Fibroblast of skin of left biceps (primary cell): ENCODE measurements at regions not wholly inside any gene's neighbourhood (a gene's known extent, or its start where the extent isn't known, plus 50 kb on each side); places are given as distances from the start of the nearest gene placed in this dataset.

Experiments used
- DNase-seq, 2 experiments: peaks; one replicate each; pipeline ENCODE4 v3.0.0-alpha.2; 2013; ENCODE audit warnings: low read depth in 2 of 2

DNA sequence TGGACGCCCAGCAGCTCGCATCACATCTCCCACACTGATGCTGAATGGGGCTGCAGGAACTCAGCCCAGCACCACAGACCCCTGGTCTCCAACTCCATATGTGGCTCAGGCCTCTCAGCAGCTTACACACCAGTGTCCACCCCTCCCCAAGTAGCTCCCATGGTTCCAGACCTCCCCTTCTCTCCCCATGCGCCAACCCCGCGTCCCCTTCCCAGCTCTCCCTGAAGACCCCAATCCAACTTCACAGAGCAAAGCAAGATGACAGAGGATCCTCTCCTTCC lies 188.9 kb downstream of the SH3BP4 start:
- no peak for DNase-seq

DNA sequence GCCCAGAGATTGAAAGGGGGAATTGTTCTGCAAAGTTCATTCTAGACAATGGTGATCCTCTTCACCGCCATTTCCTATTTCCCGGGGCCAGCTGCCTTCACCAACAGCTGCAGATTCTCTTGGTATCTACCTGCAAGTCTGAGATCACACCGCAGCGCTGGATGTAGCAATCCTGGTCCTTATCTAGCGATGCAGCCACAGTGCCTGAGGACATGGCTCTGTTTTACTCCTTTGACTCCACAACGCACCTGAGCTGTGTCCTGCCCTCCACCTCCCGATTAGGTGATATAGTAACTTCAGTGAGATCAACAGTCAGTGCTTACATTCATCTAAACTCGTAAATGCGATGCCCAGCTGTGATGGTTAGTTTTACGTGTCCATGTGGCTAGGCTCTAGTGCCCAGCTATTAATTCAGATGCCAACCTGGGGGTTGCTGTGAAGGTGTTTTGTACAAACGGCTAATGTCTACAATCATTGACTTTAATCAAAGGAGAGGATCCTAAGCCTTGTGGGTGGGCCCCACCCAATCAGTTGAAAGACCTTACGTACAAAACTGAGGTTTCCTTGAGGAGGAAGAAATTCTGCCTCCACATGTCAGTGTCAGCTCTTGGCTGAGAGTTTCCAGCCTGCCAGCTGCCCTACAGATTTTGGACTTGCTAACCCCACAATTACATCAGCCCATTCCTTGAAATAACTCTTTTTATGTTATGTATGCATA lies 189.8 kb downstream of the SH3BP4 start:
- no peak for DNase-seq

DNA sequence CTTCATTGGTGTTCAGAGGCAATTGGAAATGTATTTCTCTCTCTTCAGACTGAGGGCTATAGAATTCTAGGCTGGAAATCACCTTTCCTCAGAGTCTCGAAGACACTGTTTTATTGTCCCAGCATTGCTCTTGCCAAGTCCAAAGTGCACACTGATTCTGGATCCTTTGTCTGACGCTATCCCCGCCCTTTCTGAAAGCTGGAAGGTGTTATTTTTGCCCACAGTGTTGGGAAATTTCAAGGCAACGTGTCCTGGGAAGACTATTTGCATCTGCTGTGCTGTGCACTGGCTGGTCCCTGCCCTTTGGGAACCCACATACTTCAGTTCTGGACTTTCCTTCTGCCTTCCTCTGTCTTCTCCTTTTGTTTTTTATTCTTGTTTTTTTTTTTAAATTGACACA lies 190.8 kb downstream of the SH3BP4 start:
- no peak for DNase-seq

DNA sequence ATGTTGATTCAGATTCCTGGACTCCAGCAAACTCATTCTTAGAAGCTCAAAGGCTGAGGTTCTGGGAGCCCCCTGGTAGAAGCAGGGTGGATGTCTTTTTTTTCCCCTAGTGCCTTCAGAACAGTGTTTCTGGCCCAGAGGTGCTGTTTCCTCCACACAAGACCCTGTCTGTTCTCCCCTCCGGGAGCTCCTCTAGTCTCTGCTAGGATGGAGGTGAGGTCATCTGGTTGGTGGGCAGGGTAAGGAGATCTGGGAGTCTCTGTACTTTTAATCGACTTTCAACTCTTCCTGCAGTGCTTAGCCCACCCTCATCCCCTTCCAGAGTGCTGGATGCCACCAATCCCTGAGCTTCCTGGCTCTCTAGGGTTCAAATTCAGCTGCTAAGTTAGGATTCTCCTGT lies 192.0 kb downstream of the SH3BP4 start:
- DNase-seq, result no peak

DNA sequence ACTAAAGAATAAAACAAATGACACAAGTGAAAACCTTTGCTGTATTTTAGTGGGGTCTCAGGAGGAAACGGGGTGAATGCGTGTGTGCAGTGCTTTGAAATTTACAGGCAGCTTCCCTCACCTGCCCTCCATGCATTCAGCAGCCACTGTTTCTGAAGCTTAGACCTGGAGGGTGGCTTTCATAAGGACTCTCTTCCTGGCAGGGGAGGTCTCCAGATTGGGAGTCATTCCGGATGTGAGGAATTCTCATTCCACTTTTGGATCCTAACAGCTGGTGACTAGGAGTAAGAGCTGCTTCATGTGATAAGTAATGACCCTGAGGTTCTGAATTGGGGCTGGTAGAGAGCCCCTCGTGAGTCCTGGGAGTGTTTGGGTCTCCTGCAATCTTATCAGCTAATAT lies 192.5 kb downstream of the SH3BP4 start:
- no peak for DNase-seq

DNA sequence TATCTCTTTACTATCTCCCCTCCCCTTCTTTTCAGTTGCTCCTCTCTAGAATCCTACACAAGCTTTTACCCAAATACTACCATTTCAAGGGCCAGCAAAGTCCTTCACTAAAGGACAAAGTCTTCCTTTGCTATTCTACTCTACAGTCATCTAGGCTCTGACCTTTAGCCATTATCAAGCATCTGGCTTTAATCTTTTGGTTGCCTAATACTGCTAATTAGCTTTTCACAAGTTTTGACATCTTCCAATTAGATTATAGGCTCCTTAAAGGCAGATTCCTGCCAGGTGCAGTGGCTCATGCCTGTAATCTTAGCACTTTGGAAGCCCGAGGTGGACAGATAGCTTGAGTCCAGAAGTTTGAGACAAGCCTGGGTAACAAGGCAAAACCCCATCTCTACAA lies 194.4 kb downstream of the SH3BP4 start:
- DNase-seq, result no peak

DNA sequence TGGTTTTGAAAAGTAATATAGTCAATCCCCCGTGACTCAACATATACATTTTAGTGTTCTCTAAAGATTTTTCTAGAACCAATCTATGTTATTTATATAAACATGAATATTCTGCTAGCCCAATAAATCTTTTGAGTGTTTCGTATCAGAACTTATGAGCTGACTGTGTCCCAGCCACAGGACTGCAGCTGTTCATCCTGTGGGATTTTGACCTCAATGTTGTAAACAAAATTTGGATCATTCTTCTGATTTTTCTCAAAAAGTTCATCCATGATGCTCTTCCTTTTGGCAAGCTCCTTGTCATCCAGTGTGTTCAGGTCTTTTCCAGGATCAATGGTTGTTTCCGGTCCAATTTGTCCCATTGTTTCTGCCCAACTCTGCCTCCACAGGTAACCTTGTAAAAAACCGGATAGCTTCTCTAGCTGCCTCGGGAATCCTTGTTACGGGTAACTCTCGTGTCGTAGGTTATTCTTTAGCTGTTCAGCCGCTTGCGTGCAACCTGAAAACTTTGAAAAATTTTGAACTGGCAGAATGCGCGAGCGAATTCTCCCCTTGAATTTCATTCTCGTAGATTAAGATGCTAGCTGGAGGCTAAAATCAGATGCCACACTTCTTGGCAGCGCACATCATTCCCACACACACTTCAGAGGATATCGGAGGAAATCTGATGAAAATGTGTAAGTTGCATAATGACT lies 195.2 kb downstream of the SH3BP4 start:
- no peak for DNase-seq

DNA sequence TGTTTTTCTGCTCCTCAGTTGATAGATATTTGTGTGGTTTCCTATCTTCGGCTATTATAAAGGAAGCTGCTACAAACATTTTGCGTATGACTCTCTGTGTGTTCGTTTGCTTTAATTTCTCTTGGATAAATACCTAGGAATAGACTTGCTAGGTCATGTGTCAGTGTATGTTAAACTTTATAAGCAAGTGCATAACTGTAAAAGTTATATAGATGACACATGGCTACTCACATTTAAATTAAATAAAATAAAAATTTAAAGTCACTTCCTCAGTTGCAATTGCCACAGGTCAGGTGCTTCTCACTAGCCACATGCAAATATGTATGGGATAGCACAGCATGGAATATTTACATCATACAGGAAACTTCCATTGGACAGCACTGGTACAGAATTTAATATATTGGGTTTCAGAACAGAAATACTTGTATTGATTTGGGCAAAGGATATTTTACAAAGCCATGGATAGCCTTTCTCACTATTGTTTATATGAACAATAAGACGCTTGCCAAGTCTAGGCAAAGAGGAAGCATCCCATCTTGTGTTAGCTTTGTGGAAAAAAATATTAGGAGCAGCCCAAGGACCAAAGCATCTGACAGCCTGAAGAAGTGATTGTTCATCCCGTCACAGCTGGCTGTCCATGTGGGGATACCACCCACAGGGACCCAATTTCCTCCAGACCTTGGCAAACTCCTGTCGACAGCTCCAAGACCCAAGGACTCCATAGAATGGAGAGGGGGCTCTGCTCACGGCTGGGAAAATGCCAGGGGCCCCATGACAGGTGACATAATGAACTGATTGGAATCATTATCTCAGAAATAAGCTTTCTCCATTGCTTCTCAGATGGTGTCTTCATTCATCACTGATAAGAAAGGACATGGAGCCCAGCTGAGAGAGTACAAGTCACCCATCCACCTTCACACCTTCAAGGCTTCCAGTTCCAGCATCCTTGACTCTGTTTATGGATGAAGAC lies 196.7 kb downstream of the SH3BP4 start:
- DNase-seq, result no peak

DNA sequence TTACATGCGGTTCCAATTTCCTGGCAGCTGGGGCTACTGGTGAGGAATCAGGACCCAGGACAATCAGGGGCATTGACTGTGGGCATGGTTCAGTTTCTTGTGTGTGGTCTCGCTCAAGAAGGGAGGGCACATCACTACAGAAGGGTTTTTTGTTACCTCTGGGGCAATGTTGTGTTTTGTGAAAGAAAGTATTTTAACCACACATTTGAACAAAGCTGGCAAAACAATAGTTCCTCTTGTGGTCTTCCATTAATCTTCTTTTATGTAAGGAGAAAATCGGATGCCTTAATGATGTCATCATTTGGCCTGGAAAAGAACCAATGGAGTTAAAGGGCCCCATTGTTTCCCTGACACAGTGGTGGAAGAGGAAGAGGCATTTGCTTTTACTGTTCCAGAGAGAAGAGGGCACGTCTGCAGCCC lies 197.4 kb downstream of the SH3BP4 start:
- DNase-seq, result no peak

DNA sequence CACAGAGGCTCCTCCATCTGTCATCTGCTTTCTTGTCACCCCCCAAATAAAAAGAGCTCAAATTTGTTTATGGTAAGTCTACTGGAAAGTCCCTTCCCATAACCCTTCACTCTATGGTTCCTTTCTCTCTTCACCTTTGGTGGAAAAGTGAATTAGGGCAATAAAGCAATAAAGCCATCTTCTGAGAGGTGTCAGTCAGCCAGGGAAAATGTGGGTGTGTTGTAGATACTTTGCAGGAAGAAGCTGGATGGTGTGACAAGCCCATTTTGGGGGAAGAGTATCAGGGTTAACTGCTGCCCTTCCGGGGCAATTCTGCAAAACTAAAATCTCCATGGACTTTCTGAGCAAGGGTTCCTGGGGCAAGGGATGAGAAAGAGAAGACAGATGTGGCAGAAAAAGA lies 197.9 kb downstream of the SH3BP4 start:
- DNase-seq, result no peak

DNA sequence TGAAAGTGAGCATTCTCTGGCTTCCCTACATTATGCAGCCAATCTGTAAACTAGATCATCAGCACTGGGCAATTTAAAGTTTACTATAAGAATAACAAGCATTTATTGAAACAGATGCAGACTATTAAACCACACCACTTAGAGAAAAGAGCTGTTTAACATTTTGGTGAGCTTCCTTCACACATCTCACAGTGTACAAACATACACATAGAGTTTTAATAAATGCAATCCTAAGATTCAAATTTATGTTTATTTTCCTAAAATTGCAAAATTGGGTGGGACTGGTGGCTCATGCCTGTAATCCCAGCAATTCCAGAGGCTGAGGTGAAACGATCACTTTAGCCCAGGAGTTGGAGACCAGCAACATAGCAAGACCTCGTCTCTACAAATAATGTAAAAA lies 199.3 kb downstream of the SH3BP4 start:
- DNase-seq, result no peak

DNA sequence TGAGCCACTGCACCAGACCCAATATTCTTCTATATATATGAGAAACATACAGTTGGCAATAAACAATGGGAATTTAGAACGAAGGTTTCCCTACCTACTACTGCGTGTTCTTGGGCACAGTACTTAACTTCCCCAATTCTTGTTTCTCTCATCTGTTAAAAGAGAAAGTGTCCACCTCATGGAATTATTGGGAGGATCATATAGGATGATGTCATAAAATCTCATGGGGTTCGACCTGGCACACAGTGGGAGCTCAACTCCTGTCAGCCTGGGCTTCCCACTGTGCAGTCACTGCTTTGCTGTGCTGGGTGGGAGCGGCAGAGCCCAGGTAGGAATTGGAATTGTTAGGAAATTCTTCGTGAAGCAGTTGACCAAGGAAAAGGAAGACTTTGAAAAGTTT lies 203.3 kb downstream of the SH3BP4 start:
- no peak for DNase-seq

DNA sequence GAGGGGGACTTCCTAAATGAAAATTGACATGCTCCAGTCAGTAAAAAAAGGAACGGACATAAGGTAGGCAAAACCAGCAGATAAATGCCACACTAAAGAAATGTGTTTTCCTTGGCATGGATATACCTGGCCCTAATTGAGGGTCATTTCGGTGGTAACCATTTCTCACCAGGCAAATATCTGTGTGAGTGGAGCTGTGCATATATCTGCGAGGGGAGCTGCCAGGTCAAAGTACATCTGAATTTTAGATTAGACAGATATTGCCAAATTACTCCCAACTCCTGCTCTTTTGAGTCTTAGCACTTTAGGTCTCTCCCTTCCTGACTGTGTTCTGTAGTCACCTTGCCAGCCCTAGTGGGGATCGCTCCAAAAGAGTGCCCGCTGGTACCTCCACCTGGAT lies 204.2 kb downstream of the SH3BP4 start:
- no peak for DNase-seq

DNA sequence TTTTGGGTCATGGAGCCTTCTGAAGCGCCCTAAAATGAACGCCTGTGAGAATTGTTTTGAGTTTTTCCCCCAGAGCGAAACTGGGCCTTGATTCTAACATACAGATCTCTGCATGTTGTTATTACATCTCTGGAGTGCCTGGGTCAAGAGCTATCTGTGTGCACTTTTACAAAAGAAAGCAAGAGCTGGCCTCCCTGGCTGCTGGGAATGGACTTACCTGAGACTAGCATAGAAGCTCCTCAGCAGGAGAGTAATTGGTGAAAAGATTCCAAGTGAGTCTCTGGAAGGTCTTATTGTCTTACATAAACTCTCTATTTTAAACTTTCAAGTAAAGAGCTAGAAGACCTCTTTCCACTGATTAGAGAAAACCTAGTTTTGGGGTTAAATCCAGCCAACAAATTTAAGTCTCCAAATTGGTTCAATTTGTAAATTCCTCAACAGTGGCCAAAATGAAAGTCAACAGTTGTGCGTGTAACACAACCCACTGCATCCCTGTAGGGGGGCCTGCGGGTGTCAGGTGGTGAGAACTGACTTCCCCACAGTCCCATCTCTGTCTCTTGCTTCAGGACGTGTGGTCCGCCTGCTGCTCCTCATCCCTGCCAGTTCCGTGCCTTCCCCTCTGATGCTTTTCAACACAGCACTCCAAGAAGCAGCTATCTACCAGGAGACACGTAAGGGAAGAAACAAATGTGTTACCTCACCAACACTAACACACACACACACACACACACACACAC lies 206.1 kb downstream of the SH3BP4 start:
- DNase-seq, result no peak

DNA sequence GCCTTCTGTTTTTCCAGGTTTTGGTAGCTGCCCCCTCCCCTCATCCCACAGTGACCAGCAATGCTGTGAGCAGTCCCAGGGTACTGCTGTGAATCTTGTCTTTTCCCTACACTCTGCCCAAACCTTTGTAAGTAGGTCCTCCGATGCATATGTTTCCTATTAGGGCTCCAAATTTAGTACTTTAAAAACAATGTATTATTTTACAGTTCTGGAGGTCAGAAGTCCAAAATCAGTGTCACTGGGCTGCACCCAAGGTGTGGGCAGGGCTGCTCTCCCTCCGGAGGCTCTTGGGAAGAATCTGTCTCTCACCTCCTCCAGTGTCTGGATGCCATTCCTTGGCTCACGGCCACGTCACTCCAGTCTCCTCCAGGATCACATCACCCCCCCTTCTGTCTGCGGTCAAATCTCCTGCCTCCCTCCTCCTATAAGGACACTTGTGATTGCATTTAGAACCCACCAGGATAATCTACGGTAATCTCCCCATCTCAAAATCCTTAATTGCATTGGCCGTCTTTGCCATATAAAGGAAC lies 208.5 kb downstream of the SH3BP4 start:
- DNase-seq, result no peak

DNA sequence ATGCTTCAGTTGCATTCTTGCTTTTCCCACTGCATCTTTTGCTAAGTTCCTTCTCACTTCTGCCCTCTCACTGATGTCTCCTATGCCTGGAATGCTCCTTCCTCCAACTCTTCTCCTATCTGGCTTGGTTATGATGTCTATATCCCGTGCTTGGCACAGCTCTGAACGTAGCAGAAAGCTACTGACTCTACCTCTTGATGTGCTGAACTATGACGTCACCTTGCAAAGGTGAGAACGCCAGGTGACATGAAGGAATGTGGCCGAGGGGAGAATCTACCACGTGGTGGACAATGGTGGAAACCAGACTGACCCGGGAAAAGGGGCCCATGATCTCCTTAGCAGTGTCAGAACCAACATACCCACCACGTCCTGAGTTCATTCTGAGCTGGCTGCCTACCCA lies 209.7 kb downstream of the SH3BP4 start:
- DNase-seq, result no peak

DNA sequence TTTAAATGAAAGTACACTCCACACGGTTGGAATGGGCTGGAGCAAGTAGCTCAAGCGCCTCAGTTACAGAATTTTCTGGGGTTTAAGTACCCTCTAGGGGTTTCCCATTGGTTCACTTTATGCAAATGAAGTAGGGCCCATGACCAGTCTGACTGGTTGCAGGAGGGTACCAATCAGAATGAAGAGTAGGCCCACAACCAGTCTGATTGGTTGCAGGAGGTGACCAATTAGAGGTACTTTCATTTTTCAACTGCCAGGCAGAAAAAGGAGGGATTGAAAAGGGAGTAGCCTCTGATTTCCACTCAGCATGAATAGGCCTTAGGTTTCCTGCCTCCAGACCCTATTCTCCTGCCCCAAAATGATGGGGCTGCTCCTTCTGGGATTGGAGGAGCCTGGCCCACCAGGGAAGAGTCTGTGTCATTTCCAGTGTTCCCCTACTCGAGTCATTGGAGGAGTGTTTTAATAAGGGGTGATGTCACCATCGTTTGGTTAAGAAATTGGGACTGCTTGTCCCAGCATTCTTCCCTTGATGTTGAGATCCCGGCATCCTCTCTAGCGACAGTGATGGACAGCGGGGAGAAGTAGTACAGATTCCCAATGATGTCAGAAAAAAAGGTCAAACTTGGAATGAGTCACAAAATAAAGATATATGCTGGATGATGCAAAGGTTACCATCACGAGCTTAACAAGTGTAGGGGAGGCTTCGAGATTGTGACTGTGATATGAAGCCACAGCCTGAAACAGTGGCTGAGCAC lies 210.4 kb downstream of the SH3BP4 start:
- DNase-seq, result no peak

DNA sequence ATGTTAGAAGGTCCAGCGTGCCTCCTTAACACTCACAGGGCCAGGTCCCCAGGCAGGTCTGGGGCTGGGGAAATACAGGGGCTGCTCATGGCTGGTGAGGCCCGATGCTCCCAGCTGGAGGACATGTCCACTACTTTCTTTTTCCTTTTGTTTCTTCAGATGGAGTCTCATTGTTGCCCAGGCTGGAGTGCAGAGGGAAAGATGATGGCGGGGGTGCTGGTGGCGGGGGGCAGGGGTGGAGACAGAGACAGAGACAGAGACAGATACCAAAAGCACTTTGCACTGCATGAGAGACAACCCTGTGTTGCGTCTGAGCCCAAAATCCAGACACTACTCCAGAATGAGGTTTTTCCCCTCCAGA lies 211.0 kb downstream of the SH3BP4 start:
- no peak for DNase-seq

DNA sequence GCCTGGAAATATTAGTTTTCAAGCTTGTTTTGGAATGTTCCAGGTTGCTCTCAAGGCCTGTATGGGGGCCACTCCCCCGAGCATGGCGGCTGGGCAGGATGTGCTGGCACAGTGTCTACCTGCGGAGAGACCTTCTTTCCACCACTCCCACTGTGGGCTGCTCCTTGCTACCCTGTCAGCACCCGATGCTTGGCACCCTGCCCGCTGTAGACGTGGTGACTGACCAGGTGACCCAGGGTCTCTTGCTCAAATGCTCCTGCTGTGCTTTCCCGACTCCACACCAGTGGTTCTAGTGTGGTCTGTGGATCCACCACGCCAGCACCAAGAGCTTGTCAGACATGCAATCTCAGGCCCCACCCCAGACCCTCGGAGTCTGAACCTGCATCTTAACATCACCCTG lies 213.3 kb downstream of the SH3BP4 start:
- DNase-seq, result no peak

DNA sequence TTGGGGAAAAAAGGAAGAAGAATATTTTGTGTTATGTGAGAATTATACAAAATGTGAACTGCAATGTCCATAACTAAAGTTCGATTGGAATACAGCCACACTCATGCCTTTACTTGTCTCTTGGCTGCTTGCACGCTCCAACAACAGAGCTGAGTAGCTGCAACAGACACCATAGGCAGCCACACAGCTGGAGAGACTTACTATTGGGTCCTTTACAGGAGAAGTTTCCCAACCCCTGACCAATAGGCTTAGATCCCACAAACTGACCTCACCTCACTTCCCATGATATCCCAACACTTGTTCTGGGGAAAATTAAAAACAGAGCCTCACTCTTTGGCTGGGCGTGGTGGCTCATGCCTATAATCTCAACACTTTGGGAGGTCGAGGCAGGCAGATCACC lies 213.8 kb downstream of the SH3BP4 start:
- no peak for DNase-seq
